Astrocyte (in vitro differentiated cells and primary cell): ENCODE measurements at regions not wholly inside any gene's neighbourhood (a gene's known extent, or its start where the extent isn't known, plus 50 kb on each side); places are given as distances from the start of the nearest gene placed in this dataset.

Source experiments
- DNase-seq: peaks from one replicate; pipeline ENCODE4 v3.0.0-alpha.2; 2010; ENCODE audit warnings: low read depth
- FAIRE-seq: peaks from 2 replicates; lab custom pipeline; 2011; peaks lifted over from hg19 to GRCh38; lab: Jason Lieb, UNC
- H2AFZ ChIP-seq: 2 replicates; pipeline ENCODE4 v1.6.0; 2012; ENCODE audit warnings: low read depth, low read length, inconsistent platforms
- H3K27ac ChIP-seq: 2 replicates; pipeline ENCODE4 v1.5.1; 2011; ENCODE audit warnings: low read depth, low read length, inconsistent platforms
- H3K27me3 ChIP-seq: 2 replicates; pipeline ENCODE4 v1.6.0; 2011; ENCODE audit warnings: low read length, inconsistent platforms; ENCODE audit not compliant: insufficient read depth
- H3K36me3 ChIP-seq: 2 replicates; pipeline ENCODE4 v1.5.1; 2011; ENCODE audit warnings: low read length, inconsistent platforms; ENCODE audit not compliant: insufficient read depth
- H3K4me1 ChIP-seq: 2 replicates; pipeline ENCODE4 v1.5.1; 2011; ENCODE audit warnings: low read length, inconsistent platforms; ENCODE audit not compliant: insufficient read depth
- H3K4me2 ChIP-seq: 2 replicates; pipeline ENCODE4 v1.6.0; 2012; ENCODE audit warnings: low read length, inconsistent platforms
- H3K4me3 ChIP-seq: 2 replicates; pipeline ENCODE4 v1.5.1; 2011; ENCODE audit warnings: low read depth, mild to moderate bottlenecking, low read length, inconsistent platforms; ENCODE audit not compliant: insufficient read depth
- H3K79me2 ChIP-seq: 2 replicates; pipeline ENCODE4 v1.6.0; 2012; ENCODE audit warnings: mild to moderate bottlenecking, low read length, inconsistent platforms; ENCODE audit not compliant: insufficient read depth
- H3K9ac ChIP-seq: 2 replicates; pipeline ENCODE4 v1.6.0; 2012; ENCODE audit warnings: mild to moderate bottlenecking, low read length, inconsistent platforms
- H3K9me3 ChIP-seq: 2 replicates; pipeline ENCODE4 v1.5.1; 2012; ENCODE audit warnings: low read depth, mild to moderate bottlenecking, low read length, inconsistent platforms; ENCODE audit not compliant: insufficient read depth
- H4K20me1 ChIP-seq: 2 replicates; pipeline ENCODE4 v1.6.0; 2012; ENCODE audit warnings: low read length, inconsistent platforms; ENCODE audit not compliant: insufficient read depth
- H3K27ac Mint-ChIP-seq: one replicate; pipeline ENCODE4 v1.8.0; 2021; ENCODE audit warnings: mild to moderate bottlenecking, mixed read lengths; ENCODE audit not compliant: unreplicated experiment
- H3K27me3 Mint-ChIP-seq: one replicate; pipeline ENCODE4 v1.8.0; 2021; ENCODE audit warnings: low read depth, mixed read lengths; ENCODE audit not compliant: unreplicated experiment
- H3K36me3 Mint-ChIP-seq: one replicate; pipeline ENCODE4 v1.8.0; 2021; ENCODE audit warnings: low read depth, mixed read lengths; ENCODE audit not compliant: unreplicated experiment
- H3K4me1 Mint-ChIP-seq: one replicate; pipeline ENCODE4 v1.8.0; 2021; ENCODE audit warnings: low read depth, mixed read lengths; ENCODE audit not compliant: unreplicated experiment
- H3K4me3 Mint-ChIP-seq: one replicate; pipeline ENCODE4 v1.8.0; 2021; ENCODE audit warnings: mild to moderate bottlenecking, moderate library complexity, mixed read lengths; ENCODE audit not compliant: unreplicated experiment
- H3K9me3 Mint-ChIP-seq: one replicate; pipeline ENCODE4 v1.8.0; 2021; ENCODE audit warnings: mild to moderate bottlenecking, mixed read lengths; ENCODE audit not compliant: unreplicated experiment
- EZH2 ChIP-seq: IDR thresholded peaks from 2 replicates; pipeline ENCODE4 v1.6.1; 2012; ENCODE audit warnings: mild to moderate bottlenecking, low read length, inconsistent platforms; ENCODE audit not compliant: insufficient read depth
- TF ChIP-seq, protein P1 (sequence below): IDR thresholded peaks from 2 replicates; pipeline ENCODE4 v1.5.1; 2011; ENCODE audit warnings: low read depth, mild to moderate bottlenecking, inconsistent platforms, low read length, moderate library complexity; ENCODE audit not compliant: insufficient read depth

DNA sequence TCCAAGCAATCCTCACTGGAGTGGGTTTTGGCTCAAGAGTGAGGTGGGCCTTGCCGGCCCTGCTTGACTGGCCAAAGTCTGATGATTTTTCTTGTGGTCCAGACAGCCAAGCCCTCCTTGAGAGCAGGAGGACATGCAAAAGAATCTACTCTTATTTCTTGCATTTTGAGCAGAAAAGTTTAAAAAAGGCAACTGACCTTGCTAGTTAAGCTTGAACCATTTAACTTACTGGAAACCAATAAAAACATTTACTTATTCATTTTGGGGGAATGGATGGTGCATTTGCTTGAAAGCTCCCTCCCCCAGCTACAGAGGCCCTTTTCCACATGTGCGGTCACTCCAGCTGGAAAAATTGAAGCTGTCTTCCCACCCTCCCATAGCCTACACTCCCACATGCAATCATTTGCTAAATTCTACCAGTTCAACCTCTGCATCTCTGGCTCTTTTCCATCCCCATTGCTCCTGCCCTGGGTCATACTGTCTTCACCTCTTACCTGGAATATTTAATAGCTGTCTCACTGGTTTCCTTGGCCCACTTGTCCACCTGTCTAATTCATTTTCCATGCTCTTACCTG is 527.9 kb downstream of the DHX35 start:
- no peaks in the 10 kb centered on the region for H3K36me3 Mint-ChIP-seq
- no peak overlapping the region for H2AFZ ChIP-seq
- H3K27me3 Mint-ChIP-seq, result peaks cover 3% of the 10 kb centered on the region
- DNase-seq (no peak), FAIRE-seq (no peak)
- H4K20me1 ChIP-seq, result no peaks in the 10 kb centered on the region
- no peaks in the 10 kb centered on the region for H3K36me3 ChIP-seq
- H3K4me1 Mint-ChIP-seq, result peaks cover 4% of the 10 kb centered on the region
- no peak overlapping the region for H3K4me3 ChIP-seq
- H3K4me2 ChIP-seq, result no peak overlapping the region
- no peaks in the 10 kb centered on the region for H3K9me3 ChIP-seq
- H3K9me3 Mint-ChIP-seq, result peaks cover 3% of the 10 kb centered on the region
- H3K79me2 ChIP-seq, result no peaks in the 10 kb centered on the region
- H3K9ac ChIP-seq, result no peak overlapping the region
- TF ChIP-seq, protein P1, sequence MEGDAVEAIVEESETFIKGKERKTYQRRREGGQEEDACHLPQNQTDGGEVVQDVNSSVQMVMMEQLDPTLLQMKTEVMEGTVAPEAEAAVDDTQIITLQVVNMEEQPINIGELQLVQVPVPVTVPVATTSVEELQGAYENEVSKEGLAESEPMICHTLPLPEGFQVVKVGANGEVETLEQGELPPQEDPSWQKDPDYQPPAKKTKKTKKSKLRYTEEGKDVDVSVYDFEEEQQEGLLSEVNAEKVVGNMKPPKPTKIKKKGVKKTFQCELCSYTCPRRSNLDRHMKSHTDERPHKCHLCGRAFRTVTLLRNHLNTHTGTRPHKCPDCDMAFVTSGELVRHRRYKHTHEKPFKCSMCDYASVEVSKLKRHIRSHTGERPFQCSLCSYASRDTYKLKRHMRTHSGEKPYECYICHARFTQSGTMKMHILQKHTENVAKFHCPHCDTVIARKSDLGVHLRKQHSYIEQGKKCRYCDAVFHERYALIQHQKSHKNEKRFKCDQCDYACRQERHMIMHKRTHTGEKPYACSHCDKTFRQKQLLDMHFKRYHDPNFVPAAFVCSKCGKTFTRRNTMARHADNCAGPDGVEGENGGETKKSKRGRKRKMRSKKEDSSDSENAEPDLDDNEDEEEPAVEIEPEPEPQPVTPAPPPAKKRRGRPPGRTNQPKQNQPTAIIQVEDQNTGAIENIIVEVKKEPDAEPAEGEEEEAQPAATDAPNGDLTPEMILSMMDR, result no peak
- TF ChIP-seq EZH2, result no peak
- no peaks in the 10 kb centered on the region for H3K27me3 ChIP-seq
- no peaks in the 10 kb centered on the region for H3K4me1 ChIP-seq
- no peak overlapping the region for H3K4me3 Mint-ChIP-seq
- H3K27ac Mint-ChIP-seq, result no peak overlapping the region
- H3K27ac ChIP-seq, result no peak overlapping the region

DNA sequence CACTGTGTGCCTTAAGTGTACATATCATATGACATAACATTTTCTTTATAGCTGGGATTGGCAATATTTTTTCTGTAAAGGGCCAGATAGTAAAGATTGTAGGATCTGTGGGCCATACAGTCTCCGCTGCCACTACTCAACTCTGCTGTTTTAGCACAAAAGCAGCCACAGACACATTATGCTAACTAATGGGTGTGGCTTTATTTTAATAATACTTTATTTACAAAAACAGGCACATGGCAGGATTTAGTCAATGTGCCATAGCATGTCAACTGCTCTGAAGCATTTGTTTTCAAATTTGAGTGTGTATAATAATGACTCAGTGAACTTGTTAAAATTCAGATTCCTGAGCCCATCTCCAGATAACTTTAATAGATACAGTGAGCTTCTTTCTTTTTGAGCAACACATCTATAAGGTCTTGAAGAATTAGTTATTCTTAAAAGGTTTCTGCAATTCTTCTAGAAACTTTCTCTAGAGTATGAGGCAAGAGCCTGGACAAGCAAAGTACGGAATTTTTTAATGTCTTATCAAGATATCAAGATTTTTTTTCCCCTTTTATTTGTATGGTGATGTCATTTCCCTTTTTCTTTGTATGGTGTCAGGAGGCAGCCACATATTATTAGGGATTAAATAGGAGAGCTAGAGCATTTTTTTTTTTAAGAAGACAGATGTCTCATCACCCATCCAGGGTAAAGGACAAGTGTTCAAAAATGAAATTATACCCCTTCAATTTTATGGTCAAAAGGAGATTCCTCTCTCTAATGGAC is 518.3 kb downstream of the DHX35 start:
- H3K9ac ChIP-seq, result no peak overlapping the region
- Mint-ChIP-seq H3K27me3 (peaks cover 1% of the 10 kb centered on the region), H3K36me3 (no peaks in the 10 kb centered on the region), H3K9me3 (no peaks in the 10 kb centered on the region), H3K4me1 (no peaks in the 10 kb centered on the region), H3K27ac (no peak overlapping the region), H3K4me3 (no peak overlapping the region)
- H3K27ac ChIP-seq, result no peak overlapping the region
- no peaks in the 10 kb centered on the region for H3K27me3 ChIP-seq
- no peak for FAIRE-seq
- H3K79me2 ChIP-seq, result no peaks in the 10 kb centered on the region
- no peaks in the 10 kb centered on the region for H3K36me3 ChIP-seq
- no peak for DNase-seq
- peaks cover 3% of the 10 kb centered on the region for H3K9me3 ChIP-seq
- H2AFZ ChIP-seq, result no peak overlapping the region
- H4K20me1 ChIP-seq, result no peaks in the 10 kb centered on the region
- TF ChIP-seq, protein P1, result no peak
- no peak for TF ChIP-seq EZH2
- no peak overlapping the region for H3K4me2 ChIP-seq
- no peaks in the 10 kb centered on the region for H3K4me1 ChIP-seq
- no peak overlapping the region for H3K4me3 ChIP-seq
